K562 (cell line): ENCODE measurements at regions not wholly inside any gene's neighbourhood (a gene's known extent, or its start where the extent isn't known, plus 50 kb on each side); places are given as distances from the start of the nearest gene placed in this dataset.

Experiments used
- ATAC-seq: fragments of 200-7000 bp; cut with Tn5 transposase; 3 replicates; pipeline ENCODE4 v1.9.1; 2020; ENCODE audit warnings: moderate library complexity
- BruUV-seq: library from RNA; stranded (reverse); fragments of 400-500 nt; replicated peaks from 2 replicates; lab custom pipeline; 2021; lab: Mats Ljungman, UMichigan
- CTCF ChIA-PET: fragments of 300-600 bp; formaldehyde crosslinking; extraction: SDS; loops from one replicate; lab custom pipeline; 2021; ENCODE audit warnings: low intra/inter-chr PET ratio; lab: Yijun Ruan, JAX
- POLR2A ChIA-PET: fragments of 300-600, 350-650 bp; sonication (Branson Sonifier 250); formaldehyde crosslinking; extraction: SDS; loops from one replicate; lab custom pipeline; 2021; ENCODE audit warnings: antibody characterized with exemption, inconsistent platforms; lab: Yijun Ruan, JAX
- DNase-seq, 4 experiments: peaks; one replicate each; pipeline versions ENCODE4 v3.0.0 to v3.0.0-alpha.2; 2011 to 2018; ENCODE audit warnings: low spot score in 3 of 4, mixed read lengths in 3 of 4; ENCODE audit errors: extremely low read depth in 1 of 4
- FAIRE-seq: peaks from 2 replicates; lab custom pipeline; 2011; peaks lifted over from hg19 to GRCh38; lab: Jason Lieb, UNC
- H2AFZ ChIP-seq: 2 replicates; pipeline ENCODE4 v1.6.0; 2011; ENCODE audit warnings: low read depth, low read length, control low read depth, inconsistent platforms
- H3K27ac ChIP-seq: fragments of 200-600 bp; 3 replicates; pipeline ENCODE4 v1.8.0; 2011; ENCODE audit warnings: low read depth, mild to moderate bottlenecking, control low read depth, inconsistent platforms, low read length, moderate library complexity, mixed read lengths; ENCODE audit errors: extremely low read depth
- H3K27me3 ChIP-seq, 2 experiments: fragments of 300-600 bp in 1 of 2; 2 replicates in 1 of 2; 3 replicates in 1 of 2; pipeline versions ENCODE4 v1.6.0 to v1.8.0; 2011; ENCODE audit warnings: inconsistent platforms in 2 of 2, low read length in 2 of 2, mild to moderate bottlenecking in 1 of 2, mixed read lengths in 1 of 2, moderate library complexity in 1 of 2; ENCODE audit not compliant: control insufficient read depth in 2 of 2, insufficient read depth in 2 of 2
- H3K36me3 ChIP-seq: fragments of 300-600 bp; 3 replicates; pipeline ENCODE4 v1.8.0; 2011; ENCODE audit warnings: mild to moderate bottlenecking, low read length, inconsistent platforms; ENCODE audit not compliant: control insufficient read depth, insufficient read depth
- H3K4me1 ChIP-seq, 2 experiments: fragments of 200-600 bp in 1 of 2; replicated peaks in 1 of 2; 2 replicates in 1 of 2; 3 replicates in 1 of 2; pipeline versions ENCODE4 v1.5.1 to v1.8.0; 2011; ENCODE audit warnings: inconsistent platforms in 2 of 2, low read length in 2 of 2, mild to moderate bottlenecking in 1 of 2, mixed read lengths in 1 of 2, moderate library complexity in 1 of 2; ENCODE audit not compliant: control insufficient read depth in 2 of 2, insufficient read depth in 2 of 2
- H3K4me2 ChIP-seq: 2 replicates; pipeline ENCODE4 v1.6.1; 2011; ENCODE audit warnings: low read length, control low read depth, inconsistent platforms, mixed read lengths; ENCODE audit not compliant: insufficient read depth
- H3K4me3 ChIP-seq: fragments of 200-600 bp; sonication (generic), shearing (Covaris generic); 2 replicates; pipeline ENCODE4 v1.5.1; 2016; ENCODE audit warnings: control low read depth, inconsistent platforms
- H3K79me2 ChIP-seq: fragments of 200-600 bp; 3 replicates; pipeline ENCODE4 v1.8.0; 2011; ENCODE audit warnings: low read length, inconsistent platforms; ENCODE audit not compliant: control insufficient read depth, insufficient read depth
- H3K9ac ChIP-seq, 2 experiments: 2 replicates each; pipeline versions ENCODE4 v1.6.0 to v1.6.1; 2011; ENCODE audit warnings: low read depth in 2 of 2, low read length in 2 of 2, control low read depth in 1 of 2, inconsistent platforms in 1 of 2, mild to moderate bottlenecking in 1 of 2, mixed read lengths in 1 of 2; ENCODE audit not compliant: insufficient read depth in 1 of 2
- H3K9me1 ChIP-seq: one replicate; pipeline ENCODE4 v1.6.0; 2011; ENCODE audit warnings: inconsistent platforms, mild to moderate bottlenecking, low read length, moderate library complexity; ENCODE audit not compliant: control insufficient read depth, insufficient read depth
- H3K9me3 ChIP-seq: replicated peaks from 2 replicates; pipeline ENCODE4 v1.5.1; 2011; ENCODE audit warnings: low read depth, low read length, inconsistent platforms; ENCODE audit not compliant: control insufficient read depth, insufficient read depth
- H4K20me1 ChIP-seq: replicated peaks from 2 replicates; pipeline ENCODE4 v1.6.1; 2011; ENCODE audit warnings: low read length, inconsistent platforms, mixed read lengths; ENCODE audit not compliant: control insufficient read depth, insufficient read depth
- ADNP ChIP-seq: fragments of 200-800 bp; sonication (Bioruptor generic); IDR thresholded peaks from 2 replicates; pipeline ENCODE4 v1.6.1; 2016; ENCODE audit warnings: missing genetic modification characterization, missing compliant biosample characterization
- ARID3B ChIP-seq: fragments of 250-450 bp; sonication (Bioruptor Pico); IDR thresholded peaks from 2 replicates; pipeline ENCODE4 v1.4.0; 2020; ENCODE audit warnings: borderline replicate concordance
- BCOR ChIP-seq: fragments of 450-650 bp; IDR thresholded peaks from 2 replicates; pipeline ENCODE4 v1.6.1; 2016
- PATZ1 ChIP-seq: fragments of 250-450 bp; sonication (Bioruptor Pico); IDR thresholded peaks from 2 replicates; pipeline ENCODE4 v1.5.0; 2020; ENCODE audit warnings: mild to moderate bottlenecking, borderline replicate concordance
- SFPQ ChIP-seq: fragments of 200-400 bp; formaldehyde crosslinking; IDR thresholded peaks from 2 replicates; pipeline ENCODE4 v1.6.1; 2017; ENCODE audit warnings: mild to moderate bottlenecking, low read depth, low read length, moderate library complexity
- TCFL5 ChIP-seq: fragments of 250-450 bp; sonication (Bioruptor Pico); conservative IDR thresholded peaks from 2 replicates; pipeline ENCODE4 v1.6.1; 2021; ENCODE audit warnings: mild to moderate bottlenecking, moderate library complexity, matching md5 sums
- TEAD2 ChIP-seq: fragments of 450-650 bp; IDR thresholded peaks from 2 replicates; pipeline ENCODE4 v1.6.1; 2016; ENCODE audit warnings: missing genetic modification characterization, control low read depth, missing compliant biosample characterization
- ZBTB33 ChIP-seq: sonication (generic); formaldehyde crosslinking; IDR thresholded peaks from 2 replicates; pipeline ENCODE4 v1.8.1; 2023; ENCODE audit warnings: mild to moderate bottlenecking, missing genetic modification reagents
- ZNF655 ChIP-seq: fragments of 250-450 bp; sonication (Bioruptor Pico); IDR thresholded peaks from 2 replicates; pipeline ENCODE4 v1.5.0; 2021
- ZNF707 ChIP-seq: fragments of 250-450 bp; sonication (Bioruptor Pico); conservative IDR thresholded peaks from 2 replicates; pipeline ENCODE4 v1.8.0; 2022; ENCODE audit warnings: inconsistent platforms, mild to moderate bottlenecking, moderate library complexity
- ZNF785 ChIP-seq: fragments of 250-450 bp; sonication (Bioruptor Pico); IDR thresholded peaks from 2 replicates; pipeline ENCODE4 v1.4.0; 2020; ENCODE audit warnings: mild to moderate bottlenecking
- WGBS: fragments of 100-300 bp; shearing (Covaris generic); methylation state at CpG from one replicate; pipeline ENCODE4 v1.1.6; 2016; ENCODE audit warnings: low coverage, mixed read lengths; ENCODE audit not compliant: insufficient coverage; ENCODE audit errors: missing lambda C conversion rate; 5-methylcytosine and 5-hydroxymethylcytosine counted together
- in situ Hi-C: fragments of 300-500 bp; cut with MboI; formaldehyde crosslinking; loops from 4 replicates; pipeline ENCODE4 v1.15.0; 2018; ENCODE audit warnings: inconsistent platforms, mixed read lengths
- intact Hi-C: fragments of 100-400 bp; cut with micrococcal nuclease; formaldehyde crosslinking; loops from 2 replicates; pipeline ENCODE4 v1.14.2; 2022

- H3K4me2 ChIP-seq, result no peak overlapping the region
- no peaks in the 10 kb centered on the region for H3K9me1 ChIP-seq
- H3K27ac ChIP-seq, result no peak overlapping the region
- ATAC-seq (no peak), FAIRE-seq (no peak), DNase-seq (no peak)
- ChIA-PET POLR2A (interaction anchor here (0.7 kb wide), 1 partner anchor 178 kb away, joined by 3 read pairs; no protein-coding TSS in a partner anchor), CTCF (no interaction called here)
- intact Hi-C loops, result no loop called here
- in situ Hi-C loops, result no loop called here
- H3K4me1 ChIP-seq, result no peaks in the 10 kb centered on the region
- no peak overlapping the region for H2AFZ ChIP-seq
- no peaks in the 10 kb centered on the region for H3K36me3 ChIP-seq
- no peaks in the 10 kb centered on the region for H3K9me3 ChIP-seq
- no peaks in the 10 kb centered on the region for H4K20me1 ChIP-seq
- H3K27me3 ChIP-seq, result no peaks in the 10 kb centered on the region
- no TSS peak for BruUV-seq
- H3K9ac ChIP-seq, result no peak overlapping the region
- H3K4me3 ChIP-seq, result no peak overlapping the region
- 0% methylated on average over 1 of the region's 1 CpG for WGBS
- H3K79me2 ChIP-seq, result no peaks in the 10 kb centered on the region
- TF ChIP-seq SFPQ, result no peak
- no peak for TF ChIP-seq ZNF785 (CRISPR knock-in tag)
- TF ChIP-seq ARID3B (CRISPR knock-in tag), result no peak
- no peak for TF ChIP-seq ZBTB33 (CRISPR knock-in tag)
- no peak for TF ChIP-seq TEAD2 (tag)
- no peak for TF ChIP-seq TCFL5 (CRISPR knock-in tag)
- TF ChIP-seq PATZ1, result no peak
- no peak for TF ChIP-seq ADNP (tag)
- TF ChIP-seq BCOR, result no peak
- no peak for TF ChIP-seq ZNF707 (CRISPR knock-in tag)
- no peak for TF ChIP-seq ZNF655 (CRISPR knock-in tag)
Measured at GRCh38 chr2:21793461-21793860, 669.7 kb downstream of the TDRD15 start.
